ENCODE measurements at regions not wholly inside any gene's neighbourhood (a gene's known extent, or its start where the extent isn't known, plus 50 kb on each side); places are given as distances from the start of the nearest gene placed in this dataset.

GRCh38 chr11:69931994-69932910 is 113.0 kb upstream of the FGF3 start:
- Histone ChIP-seq H3K4ac (replicated peaks; ENCODE audit: insufficient read length, low read depth, low read length) (no peak overlapping the region), H2BK120ac (replicated peaks; ENCODE audit: low read depth, low read length) (no peak overlapping the region), H4K20me1 (replicated peaks in 1 of 2; ENCODE audit: control insufficient read depth in 1 of 2, insufficient read depth in 2 of 2, low read length in 2 of 2) (no peaks in the 10 kb centered on the region), H3K9me3 (ENCODE audit: insufficient read depth in 2 of 2, low read depth in 1 of 2, low read length in 1 of 2) (0 out of 4 replicates have a peak, but pooled peaks cover 0 to 2% of the 10 kb centered on the region in 2 experiments), H3K36me3 (ENCODE audit: control insufficient read depth in 2 of 4, insufficient read depth in 4 of 4, low read length in 3 of 4) (no peaks in the 10 kb centered on the region), H3K14ac (ENCODE audit: insufficient read length) (no peak overlapping the region), H3K4me1 (replicated peaks in 1 of 4; ENCODE audit: control insufficient read depth in 3 of 4, insufficient read depth in 4 of 4, low read length in 3 of 4) (peaks cover 2 to 9% (median 7%) of the 10 kb centered on the region in 4 experiments), H3K23me2 (ENCODE audit: low read depth, low read length) (no peaks in the 10 kb centered on the region), H3K79me2 (ENCODE audit: control insufficient read depth in 1 of 2, insufficient read depth in 2 of 2, low read length in 2 of 2) (no peaks in the 10 kb centered on the region), H3K27ac (ENCODE audit: low read depth, low read length) (no peak overlapping the region), H4K91ac (replicated peaks; ENCODE audit: insufficient read length, low read length) (no peak overlapping the region), H2BK12ac (ENCODE audit: low read depth, low read length) (no peak overlapping the region), H3K56ac (replicated peaks; ENCODE audit: insufficient read length, low read depth, low read length) (no peak overlapping the region), H2BK15ac (ENCODE audit: low read length) (no peak overlapping the region), H2BK5ac (ENCODE audit: low read depth, low read length) (no peak overlapping the region), H3K9ac (replicated peaks in 1 of 4; ENCODE audit: extremely low read depth in 1 of 4, low read depth in 3 of 4, low read length in 3 of 4) (no peak overlapping the region), H3K27me3 (replicated peaks in 1 of 4; ENCODE audit: control insufficient read depth in 3 of 4, extremely low read depth in 1 of 4, insufficient read depth in 3 of 4, low read length in 3 of 4) (peaks cover 0 to 9% (median 2%) of the 10 kb centered on the region in 4 experiments; a peak in 2 of 7 replicates), H3K4me3 (ENCODE audit: extremely low read depth in 1 of 4, insufficient read depth in 2 of 4, low read depth in 3 of 4, low read length in 4 of 4) (no peak overlapping the region), H3K4me2 (ENCODE audit: insufficient read depth in 1 of 2, low read depth in 2 of 2, low read length in 2 of 2) (no peak overlapping the region), H3K23ac (ENCODE audit: insufficient read length) (no peak overlapping the region), H2BK20ac (ENCODE audit: low read length) (no peak overlapping the region), H3K18ac (ENCODE audit: extremely low read depth, low read length) (no peak overlapping the region), H2AFZ (ENCODE audit: low read length) (no peak overlapping the region), H4K5ac (ENCODE audit: insufficient read length, low read depth, low read length) (no peak overlapping the region), H3K79me1 (ENCODE audit: low read depth, low read length) (no peaks in the 10 kb centered on the region), H4K8ac (ENCODE audit: extremely low read depth, insufficient read depth, low read length) (no peak overlapping the region), H2AK5ac (ENCODE audit: low read depth, low read length) (peak overlapping the region; percentile 57; the same call in 1 of the 2 replicates)
- TF ChIP-seq SP1 (IDR thresholded peaks at IDR 0.05; ENCODE audit: low read depth, low read length) (no peak), SIN3A (conservative IDR thresholded peaks at IDR 0.05 in 1 of 2, IDR thresholded peaks at IDR 0.05 in 1 of 2; ENCODE audit: low read depth in 1 of 2, low read length in 2 of 2) (no peak), NANOG (IDR thresholded peaks at IDR 0.05; ENCODE audit: insufficient read depth, low read depth, low read length, poor library complexity, severe bottlenecking) (no peak), BACH1 (IDR thresholded peaks at IDR 0.05; ENCODE audit: low read length) (no peak), POLR2A (IDR thresholded peaks at IDR 0.05; ENCODE audit: control extremely low read depth in 1 of 2, low read depth in 2 of 2, low read length in 2 of 2) (no peak), GTF2F1 (IDR thresholded peaks at IDR 0.05; ENCODE audit: borderline replicate concordance, low read depth, low read length) (no peak), RNF2 (IDR thresholded peaks at IDR 0.05; ENCODE audit: borderline replicate concordance, low read depth, low read length, missing control alignments, poor library complexity, severe bottlenecking) (no peak), BCL11A (IDR thresholded peaks at IDR 0.05; ENCODE audit: low read depth in 2 of 2, low read length in 2 of 2) (no peak), TAF1 (IDR thresholded peaks at IDR 0.05; ENCODE audit: low read depth, low read length) (no peak), JUND (IDR thresholded peaks at IDR 0.05; ENCODE audit: low read length) (no peak)
- no peak for DNase-seq (ENCODE audit: low read depth in 1 of 2, low spot score in 2 of 2)
- ChIA-PET POLR2A (ENCODE audit: partially characterized antibody) (interaction anchor here (0.9 kb wide), 1 partner anchor 14 kb away, joined by 3 read pairs; no protein-coding TSS in a partner anchor), CTCF (ENCODE audit: partially characterized antibody) (interaction anchor here (1.0 to 1.6 kb wide), 7 partner anchors 13 to 266 kb away, joined by 3 to 8 read pairs (median 4); no protein-coding TSS in a partner anchor)
- FAIRE-seq: no peak
- WGBS, 2 experiments (ENCODE audit: extremely low coverage in 1 of 2, insufficient coverage in 1 of 2, insufficient read length in 1 of 2, insufficient replicate concordance in 2 of 2, low coverage in 1 of 2, low lambda C conversion rate in 2 of 2, missing lambda C conversion rate in 1 of 2): 65% methylated on average over 9 of the region's 11 CpGs; no CpG with 5 or more reads in 1 of the 2 experiments
